ENCODE measurements at regions not wholly inside any gene's neighbourhood (a gene's known extent, or its start where the extent isn't known, plus 50 kb on each side); places are given as distances from the start of the nearest gene placed in this dataset.
"Not testable (repeated sequence)": the region's sequence is repeated elsewhere in the genome, so short reads cannot be mapped to it uniquely, and the experiment has no call there.

GRCh38 chr18:10606881-10607280, 81.1 kb downstream of the NAPG start:
- TF ChIP-seq, protein P1, sequence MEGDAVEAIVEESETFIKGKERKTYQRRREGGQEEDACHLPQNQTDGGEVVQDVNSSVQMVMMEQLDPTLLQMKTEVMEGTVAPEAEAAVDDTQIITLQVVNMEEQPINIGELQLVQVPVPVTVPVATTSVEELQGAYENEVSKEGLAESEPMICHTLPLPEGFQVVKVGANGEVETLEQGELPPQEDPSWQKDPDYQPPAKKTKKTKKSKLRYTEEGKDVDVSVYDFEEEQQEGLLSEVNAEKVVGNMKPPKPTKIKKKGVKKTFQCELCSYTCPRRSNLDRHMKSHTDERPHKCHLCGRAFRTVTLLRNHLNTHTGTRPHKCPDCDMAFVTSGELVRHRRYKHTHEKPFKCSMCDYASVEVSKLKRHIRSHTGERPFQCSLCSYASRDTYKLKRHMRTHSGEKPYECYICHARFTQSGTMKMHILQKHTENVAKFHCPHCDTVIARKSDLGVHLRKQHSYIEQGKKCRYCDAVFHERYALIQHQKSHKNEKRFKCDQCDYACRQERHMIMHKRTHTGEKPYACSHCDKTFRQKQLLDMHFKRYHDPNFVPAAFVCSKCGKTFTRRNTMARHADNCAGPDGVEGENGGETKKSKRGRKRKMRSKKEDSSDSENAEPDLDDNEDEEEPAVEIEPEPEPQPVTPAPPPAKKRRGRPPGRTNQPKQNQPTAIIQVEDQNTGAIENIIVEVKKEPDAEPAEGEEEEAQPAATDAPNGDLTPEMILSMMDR (conservative IDR thresholded peaks at IDR 0.05; ENCODE audit: low read depth, low read length): not testable (repeated sequence)
- TF ChIP-seq EZH2 (IDR thresholded peaks at IDR 0.05; ENCODE audit: low read length, unreplicated experiment): not testable (repeated sequence)
